ENCODE measurements at regions not wholly inside any gene's neighbourhood (a gene's known extent, or its start where the extent isn't known, plus 50 kb on each side); places are given as distances from the start of the nearest gene placed in this dataset.

DNA sequence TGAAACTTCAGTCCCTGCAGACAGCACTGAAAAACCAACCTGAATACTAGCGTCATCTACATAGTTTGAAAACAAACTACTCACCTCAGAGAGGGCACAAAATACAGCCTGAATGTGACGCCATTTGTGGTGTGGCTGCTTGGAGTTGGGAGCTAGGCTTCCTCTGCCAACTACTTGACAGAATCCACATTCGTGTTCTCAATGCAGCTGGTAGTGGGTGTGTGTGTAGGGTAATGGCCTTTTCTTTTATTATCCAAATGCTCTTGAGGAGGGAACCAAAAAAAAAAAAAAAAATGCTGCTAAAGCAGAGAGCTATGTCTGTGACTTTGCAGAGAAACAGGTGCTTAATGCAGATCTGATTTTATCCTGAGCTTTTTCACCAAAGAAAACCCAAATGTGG lies 207.8 kb downstream of the OTOR start:
- Histone ChIP-seq H3K27ac (no peak overlapping the region), H3K27me3 (replicated peaks) (no peaks in the 10 kb centered on the region), H3K4me3 (ENCODE audit: low read depth, low read length) (no peak overlapping the region), H3K36me3 (replicated peaks) (no peaks in the 10 kb centered on the region)
- in situ Hi-C loops (cut with HindIII; ENCODE audit: low pct_ligation_motif_present, low sequenced_read_pairs), result no loop called here
- no peak for DNase-seq
- TF ChIP-seq, protein P1, sequence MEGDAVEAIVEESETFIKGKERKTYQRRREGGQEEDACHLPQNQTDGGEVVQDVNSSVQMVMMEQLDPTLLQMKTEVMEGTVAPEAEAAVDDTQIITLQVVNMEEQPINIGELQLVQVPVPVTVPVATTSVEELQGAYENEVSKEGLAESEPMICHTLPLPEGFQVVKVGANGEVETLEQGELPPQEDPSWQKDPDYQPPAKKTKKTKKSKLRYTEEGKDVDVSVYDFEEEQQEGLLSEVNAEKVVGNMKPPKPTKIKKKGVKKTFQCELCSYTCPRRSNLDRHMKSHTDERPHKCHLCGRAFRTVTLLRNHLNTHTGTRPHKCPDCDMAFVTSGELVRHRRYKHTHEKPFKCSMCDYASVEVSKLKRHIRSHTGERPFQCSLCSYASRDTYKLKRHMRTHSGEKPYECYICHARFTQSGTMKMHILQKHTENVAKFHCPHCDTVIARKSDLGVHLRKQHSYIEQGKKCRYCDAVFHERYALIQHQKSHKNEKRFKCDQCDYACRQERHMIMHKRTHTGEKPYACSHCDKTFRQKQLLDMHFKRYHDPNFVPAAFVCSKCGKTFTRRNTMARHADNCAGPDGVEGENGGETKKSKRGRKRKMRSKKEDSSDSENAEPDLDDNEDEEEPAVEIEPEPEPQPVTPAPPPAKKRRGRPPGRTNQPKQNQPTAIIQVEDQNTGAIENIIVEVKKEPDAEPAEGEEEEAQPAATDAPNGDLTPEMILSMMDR (IDR thresholded peaks at IDR 0.05; ENCODE audit: low read depth, low read length, missing control alignments), result no peak

DNA sequence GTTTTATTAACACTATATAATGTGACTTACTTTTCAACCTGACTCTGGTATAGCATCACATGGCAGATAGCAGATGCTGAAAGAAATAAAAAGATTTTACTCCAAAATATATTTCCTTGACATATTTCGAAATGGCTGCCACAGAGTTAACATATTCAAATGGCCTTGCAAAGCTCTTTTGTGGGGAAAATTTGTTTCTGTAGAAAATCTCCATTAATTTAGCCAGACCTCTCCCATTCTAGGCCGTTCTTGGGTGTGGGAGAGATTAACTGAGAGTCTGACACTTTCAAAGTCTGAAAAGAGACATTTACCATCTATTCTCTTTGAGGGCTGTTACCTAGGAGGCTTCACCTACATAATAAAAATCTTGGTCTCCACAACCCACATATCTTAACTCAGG lies 217.2 kb downstream of the OTOR start:
- no peak overlapping the region for H3K4me3 ChIP-seq (ENCODE audit: low read depth, low read length)
- TF ChIP-seq, protein P1 (IDR thresholded peaks at IDR 0.05; ENCODE audit: low read depth, low read length, missing control alignments), result no peak
- H3K36me3 ChIP-seq (replicated peaks), result no peaks in the 10 kb centered on the region
- no peak for DNase-seq
- in situ Hi-C loops (cut with HindIII; ENCODE audit: low pct_ligation_motif_present, low sequenced_read_pairs), result no loop called here
- H3K27me3 ChIP-seq (replicated peaks), result no peaks in the 10 kb centered on the region
- no peak overlapping the region for H3K27ac ChIP-seq

DNA sequence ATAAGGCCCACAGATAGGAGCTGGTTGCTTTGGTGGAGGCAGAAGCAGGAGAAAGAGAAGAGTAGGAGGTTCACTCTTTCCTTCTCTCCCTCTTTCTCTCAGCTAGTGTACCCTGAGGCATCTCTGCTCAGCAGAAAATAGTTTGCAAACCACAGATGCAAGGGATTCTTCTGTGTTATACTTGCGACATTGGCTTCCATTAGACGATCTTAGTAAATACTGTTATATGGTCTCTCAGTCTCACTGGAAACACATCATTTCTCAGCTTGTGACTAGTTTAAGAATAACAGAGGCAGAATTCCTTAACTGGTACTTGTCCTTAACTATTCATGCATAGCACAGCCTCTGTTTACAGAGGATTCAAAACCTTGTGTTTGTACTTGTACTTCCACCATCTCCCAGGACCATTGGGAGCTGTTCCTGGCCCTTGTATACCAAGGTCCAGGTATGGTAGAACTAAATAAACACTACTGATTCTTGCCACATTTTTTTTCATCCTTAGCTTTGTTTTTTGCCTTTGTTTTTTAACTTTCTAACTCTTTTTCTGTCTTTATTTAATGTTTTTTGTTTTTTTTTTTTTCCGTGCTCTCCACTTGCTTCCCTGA lies 218.2 kb downstream of the OTOR start:
- TF ChIP-seq, protein P1 (IDR thresholded peaks at IDR 0.05; ENCODE audit: low read depth, low read length, missing control alignments), result no peak
- no peak for DNase-seq
- H3K27me3 ChIP-seq (replicated peaks), result no peaks in the 10 kb centered on the region
- H3K27ac ChIP-seq, result no peak overlapping the region
- H3K4me3 ChIP-seq (ENCODE audit: low read depth, low read length), result no peak overlapping the region
- in situ Hi-C loops (cut with HindIII; ENCODE audit: low pct_ligation_motif_present, low sequenced_read_pairs), result no loop called here
- no peaks in the 10 kb centered on the region for H3K36me3 ChIP-seq (replicated peaks)

DNA sequence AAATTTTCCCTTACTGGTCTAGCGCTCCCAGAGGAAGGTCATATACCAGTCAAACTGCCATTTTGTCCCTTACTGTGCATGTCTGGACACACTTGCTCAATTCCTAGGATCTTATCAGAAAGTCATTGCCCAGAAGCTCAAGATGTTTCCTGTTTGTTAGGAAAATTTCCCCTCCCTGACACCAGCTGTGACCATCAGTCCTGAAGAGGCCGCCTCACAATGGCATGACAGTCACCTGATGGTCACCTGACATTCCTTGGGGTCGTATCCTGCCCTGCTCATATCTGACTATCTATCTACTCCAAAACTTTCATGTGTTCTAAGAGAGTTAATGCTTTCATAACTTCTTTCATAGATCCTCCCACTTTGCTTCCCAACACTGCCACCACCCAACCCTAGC lies 219.9 kb downstream of the OTOR start:
- in situ Hi-C loops (cut with HindIII; ENCODE audit: low pct_ligation_motif_present, low sequenced_read_pairs), result no loop called here
- no peaks in the 10 kb centered on the region for H3K27me3 ChIP-seq (replicated peaks)
- no peak for DNase-seq
- H3K27ac ChIP-seq, result no peak overlapping the region
- TF ChIP-seq, protein P1 (IDR thresholded peaks at IDR 0.05; ENCODE audit: low read depth, low read length, missing control alignments), result no peak
- H3K36me3 ChIP-seq (replicated peaks), result no peaks in the 10 kb centered on the region
- no peak overlapping the region for H3K4me3 ChIP-seq (ENCODE audit: low read depth, low read length)

DNA sequence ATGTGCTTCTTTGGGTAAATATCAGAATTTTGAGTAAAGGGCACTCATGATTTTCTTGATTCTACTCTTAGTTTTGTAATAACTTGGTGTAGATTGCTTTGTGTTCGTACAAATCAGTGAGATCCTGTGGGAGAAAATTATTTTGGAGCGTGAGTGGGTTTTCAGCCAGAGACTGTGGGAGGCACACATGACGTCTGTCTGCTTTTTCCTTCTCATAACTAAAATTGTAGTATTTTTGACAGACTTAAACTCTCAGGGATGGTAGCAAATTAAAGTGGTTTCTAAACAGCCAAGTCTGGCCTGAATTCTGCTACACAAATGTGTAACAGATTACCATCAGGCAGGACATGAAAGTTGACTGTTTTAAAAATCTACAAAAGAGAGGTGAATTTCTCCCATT lies 222.6 kb downstream of the OTOR start:
- Histone ChIP-seq H3K27me3 (replicated peaks) (no peaks in the 10 kb centered on the region), H3K36me3 (replicated peaks) (no peaks in the 10 kb centered on the region), H3K4me3 (ENCODE audit: low read depth, low read length) (no peak overlapping the region), H3K27ac (no peak overlapping the region)
- in situ Hi-C loops (cut with HindIII; ENCODE audit: low pct_ligation_motif_present, low sequenced_read_pairs), result no loop called here
- DNase-seq, result no peak
- TF ChIP-seq, protein P1 (IDR thresholded peaks at IDR 0.05; ENCODE audit: low read depth, low read length, missing control alignments), result no peak

All from brain microvascular endothelial cell (primary cell).